RWPE1 (cell line): ENCODE measurements at regions not wholly inside any gene's neighbourhood (a gene's known extent, or its start where the extent isn't known, plus 50 kb on each side); places are given as distances from the start of the nearest gene placed in this dataset.

Source experiments
- CTCF ChIA-PET: fragments of 350-600 bp; sonication (Branson Sonifier 250); formaldehyde crosslinking; extraction: SDS; loops from one replicate; lab custom pipeline; 2021; lab: Yijun Ruan, JAX
- POLR2A ChIA-PET: fragments of 400-600 bp; formaldehyde crosslinking; extraction: SDS; loops from one replicate; lab custom pipeline; 2020; ENCODE audit warnings: antibody characterized with exemption; ENCODE audit not compliant: low non-redundant PET; lab: Yijun Ruan, JAX
- DNase-seq: peaks from one replicate; pipeline ENCODE4 v3.0.0; 2012; ENCODE audit warnings: low spot score
- H3K27ac ChIP-seq: fragments of 450-650 bp; 2 replicates; pipeline ENCODE4 v1.5.1; 2017
- TF ChIP-seq, protein P1 (sequence below): fragments of 450-650 bp; conservative IDR thresholded peaks from 2 replicates; pipeline ENCODE4 v1.5.1; 2017; ENCODE audit warnings: low read depth, mild to moderate bottlenecking

DNA sequence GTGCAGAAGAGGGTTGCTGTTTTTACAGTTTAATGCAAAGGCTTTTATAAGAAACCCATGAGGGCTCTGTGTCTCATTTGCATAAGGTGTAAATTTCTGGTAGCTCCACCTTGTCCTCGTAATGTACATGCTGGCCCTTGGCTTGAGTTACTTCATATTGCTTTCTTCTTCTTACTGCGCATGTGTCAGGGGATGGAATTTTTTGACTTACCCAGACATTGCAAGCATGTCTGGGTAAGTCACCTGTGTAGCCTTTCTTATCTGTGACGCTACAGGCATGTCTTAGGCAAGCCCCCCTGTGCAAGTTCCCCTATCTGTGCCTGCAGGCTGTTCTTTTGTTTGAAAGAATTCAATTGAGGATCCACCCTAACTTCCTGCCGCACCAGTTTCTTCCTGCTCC lies 274.2 kb downstream of the ETNK1 start:
- no peak for DNase-seq
- TF ChIP-seq, protein P1, sequence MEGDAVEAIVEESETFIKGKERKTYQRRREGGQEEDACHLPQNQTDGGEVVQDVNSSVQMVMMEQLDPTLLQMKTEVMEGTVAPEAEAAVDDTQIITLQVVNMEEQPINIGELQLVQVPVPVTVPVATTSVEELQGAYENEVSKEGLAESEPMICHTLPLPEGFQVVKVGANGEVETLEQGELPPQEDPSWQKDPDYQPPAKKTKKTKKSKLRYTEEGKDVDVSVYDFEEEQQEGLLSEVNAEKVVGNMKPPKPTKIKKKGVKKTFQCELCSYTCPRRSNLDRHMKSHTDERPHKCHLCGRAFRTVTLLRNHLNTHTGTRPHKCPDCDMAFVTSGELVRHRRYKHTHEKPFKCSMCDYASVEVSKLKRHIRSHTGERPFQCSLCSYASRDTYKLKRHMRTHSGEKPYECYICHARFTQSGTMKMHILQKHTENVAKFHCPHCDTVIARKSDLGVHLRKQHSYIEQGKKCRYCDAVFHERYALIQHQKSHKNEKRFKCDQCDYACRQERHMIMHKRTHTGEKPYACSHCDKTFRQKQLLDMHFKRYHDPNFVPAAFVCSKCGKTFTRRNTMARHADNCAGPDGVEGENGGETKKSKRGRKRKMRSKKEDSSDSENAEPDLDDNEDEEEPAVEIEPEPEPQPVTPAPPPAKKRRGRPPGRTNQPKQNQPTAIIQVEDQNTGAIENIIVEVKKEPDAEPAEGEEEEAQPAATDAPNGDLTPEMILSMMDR = no peak
- ChIA-PET CTCF (no interaction called here), POLR2A (no interaction called here)
- no peak overlapping the region for H3K27ac ChIP-seq

DNA sequence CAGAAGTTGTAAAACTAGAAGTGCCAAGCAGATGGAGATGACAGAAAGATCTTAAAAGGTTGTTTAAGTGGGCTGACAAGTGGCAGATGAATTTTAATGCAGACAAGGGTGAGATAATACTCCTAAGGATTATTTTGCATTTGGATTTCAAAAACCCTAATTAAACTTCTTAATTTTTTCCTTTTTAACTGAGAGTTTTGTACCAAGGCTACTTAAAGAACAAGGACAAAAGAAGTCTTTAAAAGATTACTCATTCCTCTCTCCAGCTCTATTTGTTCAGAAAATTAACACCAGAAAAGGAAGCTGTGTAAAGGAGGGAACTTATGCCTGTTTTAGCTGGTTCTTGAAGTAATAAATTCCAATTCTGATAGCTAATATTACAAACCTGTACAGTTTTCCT lies 275.4 kb downstream of the ETNK1 start:
- H3K27ac ChIP-seq = no peak overlapping the region
- DNase-seq = no peak
- POLR2A ChIA-PET = no interaction called here
- TF ChIP-seq, protein P1 = no peak
- CTCF ChIA-PET = interaction anchor here (0.6 kb wide), 1 partner anchor 1024 kb away, joined by 3 read pairs; no protein-coding TSS in a partner anchor

DNA sequence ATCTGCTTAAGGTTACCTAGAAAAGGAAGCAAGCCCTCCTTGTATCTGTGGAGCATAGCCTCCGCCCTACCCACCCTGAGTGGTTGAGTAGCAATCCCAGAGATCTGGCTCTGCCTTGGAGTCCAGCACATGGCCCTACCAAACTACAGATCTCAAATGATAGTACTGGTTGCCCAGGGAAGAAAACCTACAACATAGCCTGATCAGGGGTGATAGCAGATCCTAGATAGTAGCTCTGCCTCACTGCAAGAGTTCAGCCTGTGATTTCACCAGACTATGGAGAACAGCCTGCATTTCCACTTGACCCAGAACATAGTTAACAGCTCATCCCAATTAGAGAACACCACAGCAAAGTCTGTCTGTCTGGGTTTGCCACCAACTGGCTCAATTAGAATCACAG lies 279.5 kb downstream of the ETNK1 start:
- CTCF ChIA-PET = no interaction called here

DNA sequence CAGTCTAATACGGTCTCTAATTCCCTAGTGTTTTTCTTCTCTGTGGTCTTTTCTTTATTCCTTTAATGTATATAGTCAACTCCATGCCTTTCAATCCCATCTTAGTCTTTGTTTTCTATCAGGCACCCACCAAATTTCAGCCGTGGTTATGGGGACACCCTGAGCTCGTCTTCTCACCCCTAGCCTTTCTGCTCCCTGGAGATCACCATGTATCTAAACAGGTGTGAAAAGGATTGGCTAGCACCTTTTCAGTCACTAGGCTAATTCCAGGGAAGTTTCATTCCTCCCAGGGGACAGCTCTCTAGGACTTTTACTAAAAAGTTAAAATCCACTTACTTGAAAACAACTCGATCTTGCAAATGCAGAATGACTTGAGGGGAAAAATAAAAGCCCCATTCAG lies 291.3 kb downstream of the ETNK1 start:
- POLR2A ChIA-PET = no interaction called here
- CTCF ChIA-PET = interaction anchor here (0.6 kb wide), 1 partner anchor 50 kb away, joined by 5 read pairs; no protein-coding TSS in a partner anchor
- TF ChIP-seq, protein P1 = no peak
- no peak for DNase-seq
- H3K27ac ChIP-seq = no peak overlapping the region

More for the DNA sequence above, 279.5 kb downstream of the ETNK1 start:
- no peak overlapping the region for H3K27ac ChIP-seq
- no peak for DNase-seq
- POLR2A ChIA-PET = no interaction called here
- TF ChIP-seq, protein P1 = no peak

DNA sequence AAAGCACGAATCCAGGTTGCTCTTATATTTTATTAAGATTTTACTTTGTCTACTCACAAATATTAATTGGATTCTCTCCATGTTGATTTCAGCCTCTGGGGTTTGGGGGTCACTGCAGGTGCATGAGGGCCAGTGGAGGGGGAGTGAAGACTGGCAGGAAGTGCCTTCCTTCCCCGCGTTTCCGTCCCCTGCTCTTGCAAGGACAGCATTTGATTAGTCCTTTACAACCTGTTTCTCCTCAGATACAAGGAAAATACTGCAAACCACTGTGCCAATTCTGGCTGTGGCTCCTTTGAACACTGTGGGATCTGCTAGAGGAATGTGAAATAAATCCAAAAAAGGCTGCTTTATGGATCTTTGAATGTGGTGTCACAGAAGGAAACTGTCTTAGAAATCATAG lies 291.8 kb downstream of the ETNK1 start:
- ChIA-PET POLR2A (no interaction called here), CTCF (no interaction called here)
- no peak overlapping the region for H3K27ac ChIP-seq
- TF ChIP-seq, protein P1 = no peak
- DNase-seq = no peak

DNA sequence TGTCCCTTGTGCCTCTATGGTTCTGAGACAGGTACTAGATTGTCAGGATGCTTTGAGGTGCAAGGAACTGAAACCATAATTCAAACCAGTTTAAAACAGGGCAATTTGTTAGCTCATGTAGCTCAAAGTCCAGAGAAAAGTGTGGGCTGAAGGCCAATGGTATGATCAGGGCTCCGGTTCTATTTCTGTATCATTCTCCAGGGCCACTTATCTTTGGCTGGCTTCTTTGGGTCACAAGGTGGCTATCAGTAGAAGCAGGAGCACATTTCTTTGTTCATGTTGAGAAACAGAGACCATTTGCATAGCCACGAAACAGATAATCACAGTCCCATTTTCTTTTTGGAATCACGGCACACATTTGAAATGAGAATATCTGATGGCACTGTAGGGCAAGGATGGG lies 294.9 kb downstream of the ETNK1 start:
- no peak for DNase-seq
- ChIA-PET POLR2A (no interaction called here), CTCF (no interaction called here)
- no peak overlapping the region for H3K27ac ChIP-seq
- TF ChIP-seq, protein P1 = no peak
